ENCODE measurements at regions not wholly inside any gene's neighbourhood (a gene's known extent, or its start where the extent isn't known, plus 50 kb on each side); places are given as distances from the start of the nearest gene placed in this dataset.

DNA sequence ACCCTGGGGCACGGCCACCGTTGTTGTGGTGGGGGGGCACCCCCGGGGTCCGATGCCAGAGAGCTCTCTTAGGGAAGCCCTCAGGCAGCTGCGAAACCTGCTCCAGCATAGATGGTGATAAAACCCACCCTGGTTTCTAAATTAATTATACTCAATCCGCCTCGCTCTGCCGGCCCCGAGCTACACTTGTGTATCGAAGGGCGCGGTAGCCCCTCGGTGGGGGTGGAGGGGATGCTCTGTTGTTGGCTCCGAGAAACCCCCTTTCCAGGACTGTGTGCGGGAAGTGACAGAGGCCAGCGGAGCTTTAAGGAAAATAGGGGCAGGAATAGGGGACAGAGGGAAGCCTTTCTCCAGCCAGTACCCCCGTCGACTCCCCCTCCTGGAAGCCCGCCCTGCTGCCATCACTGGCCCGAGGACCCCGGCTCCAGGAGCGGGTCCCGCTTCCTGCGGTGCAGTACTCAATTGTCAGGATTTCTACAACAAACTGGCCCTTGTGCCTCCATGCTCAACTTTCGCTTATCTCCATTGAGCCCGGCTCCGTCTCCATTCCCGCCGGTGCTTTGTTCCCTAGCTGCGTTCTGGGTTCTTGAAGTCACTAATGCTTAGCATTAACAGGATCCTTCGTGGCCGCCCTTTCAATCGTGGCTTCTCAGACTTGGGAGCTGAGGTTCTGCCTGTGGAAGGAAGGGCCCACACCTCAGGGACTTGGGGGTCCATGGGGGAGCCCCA is 408.2 kb downstream of the BCOR start:
- FAIRE-seq: no peak
- TF ChIP-seq, protein P1, sequence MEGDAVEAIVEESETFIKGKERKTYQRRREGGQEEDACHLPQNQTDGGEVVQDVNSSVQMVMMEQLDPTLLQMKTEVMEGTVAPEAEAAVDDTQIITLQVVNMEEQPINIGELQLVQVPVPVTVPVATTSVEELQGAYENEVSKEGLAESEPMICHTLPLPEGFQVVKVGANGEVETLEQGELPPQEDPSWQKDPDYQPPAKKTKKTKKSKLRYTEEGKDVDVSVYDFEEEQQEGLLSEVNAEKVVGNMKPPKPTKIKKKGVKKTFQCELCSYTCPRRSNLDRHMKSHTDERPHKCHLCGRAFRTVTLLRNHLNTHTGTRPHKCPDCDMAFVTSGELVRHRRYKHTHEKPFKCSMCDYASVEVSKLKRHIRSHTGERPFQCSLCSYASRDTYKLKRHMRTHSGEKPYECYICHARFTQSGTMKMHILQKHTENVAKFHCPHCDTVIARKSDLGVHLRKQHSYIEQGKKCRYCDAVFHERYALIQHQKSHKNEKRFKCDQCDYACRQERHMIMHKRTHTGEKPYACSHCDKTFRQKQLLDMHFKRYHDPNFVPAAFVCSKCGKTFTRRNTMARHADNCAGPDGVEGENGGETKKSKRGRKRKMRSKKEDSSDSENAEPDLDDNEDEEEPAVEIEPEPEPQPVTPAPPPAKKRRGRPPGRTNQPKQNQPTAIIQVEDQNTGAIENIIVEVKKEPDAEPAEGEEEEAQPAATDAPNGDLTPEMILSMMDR (optimal IDR thresholded peaks at IDR 0.05 in 1 of 3, IDR thresholded peaks at IDR 0.05 in 1 of 3, conservative IDR thresholded peaks at IDR 0.05 in 1 of 3; ENCODE audit: extremely low read depth in 1 of 3, insufficient read depth in 2 of 3, low read length in 3 of 3): no peak
- TF ChIP-seq EZH2 (IDR thresholded peaks at IDR 0.05; ENCODE audit: low read length): peak; percentile 43
- H3K9me3 ChIP-seq (ENCODE audit: control insufficient read depth, low read depth, low read length): no peaks in the 10 kb centered on the region
- DNase-seq (ENCODE audit: low read depth, low spot score): no peak
- H3K27ac ChIP-seq (ENCODE audit: control insufficient read depth, insufficient read depth, low read length): no peak overlapping the region
- no peaks in the 10 kb centered on the region for H4K20me1 ChIP-seq (ENCODE audit: control insufficient read depth, extremely low read depth, insufficient read depth, low read length)
- H3K9me1 ChIP-seq (ENCODE audit: control insufficient read depth, extremely low read depth, insufficient read depth, low read length): no peaks in the 10 kb centered on the region
- peak overlapping the region in 2 of 3 experiments; percentile 22 to 29 for H3K4me3 ChIP-seq (ENCODE audit: control insufficient read depth in 2 of 3, extremely low read depth in 1 of 3, insufficient read depth in 2 of 3, low read depth in 1 of 3, low read length in 3 of 3)
- no peak overlapping the region for H3K9ac ChIP-seq (ENCODE audit: control insufficient read depth, extremely low read depth, insufficient read depth, low read length)
- H3K4me1 ChIP-seq (ENCODE audit: control insufficient read depth, extremely low read depth, insufficient read depth, low read length): peaks cover 3% of the 10 kb centered on the region
- no peaks in the 10 kb centered on the region for H3K36me3 ChIP-seq (ENCODE audit: control insufficient read depth in 2 of 2, extremely low read depth in 1 of 2, insufficient read depth in 2 of 2, low read length in 2 of 2)
- H2AFZ ChIP-seq (ENCODE audit: control insufficient read depth, low read length): no peak overlapping the region
- peak overlapping the region; percentile 41 for H3K4me2 ChIP-seq (ENCODE audit: control insufficient read depth, extremely low read depth, insufficient read depth, low read depth, low read length)
- dilution Hi-C loops (cut with MboI; ENCODE audit: extremely low pct_ligation_motif_present, low sequenced_read_pairs): no loop called here
- H3K27me3 ChIP-seq (ENCODE audit: control insufficient read depth, extremely low read depth, insufficient read depth, low read length): peaks cover 23% of the 10 kb centered on the region
- no peaks in the 10 kb centered on the region for H3K79me2 ChIP-seq (ENCODE audit: control insufficient read depth, insufficient read depth, low read length)

- TF ChIP-seq, protein P1 (optimal IDR thresholded peaks at IDR 0.05 in 1 of 3, IDR thresholded peaks at IDR 0.05 in 1 of 3, conservative IDR thresholded peaks at IDR 0.05 in 1 of 3; ENCODE audit: extremely low read depth in 1 of 3, insufficient read depth in 2 of 3, low read length in 3 of 3): no peak
- no peak for TF ChIP-seq EZH2 (IDR thresholded peaks at IDR 0.05; ENCODE audit: low read length)
- Histone ChIP-seq H3K9ac (ENCODE audit: control insufficient read depth, extremely low read depth, insufficient read depth, low read length) (no peak overlapping the region), H3K4me3 (ENCODE audit: control insufficient read depth in 2 of 3, extremely low read depth in 1 of 3, insufficient read depth in 2 of 3, low read depth in 1 of 3, low read length in 3 of 3) (no peak overlapping the region), H2AFZ (ENCODE audit: control insufficient read depth, low read length) (no peak overlapping the region), H3K9me1 (ENCODE audit: control insufficient read depth, extremely low read depth, insufficient read depth, low read length) (no peaks in the 10 kb centered on the region), H3K4me1 (ENCODE audit: control insufficient read depth, extremely low read depth, insufficient read depth, low read length) (peaks cover 3% of the 10 kb centered on the region), H3K79me2 (ENCODE audit: control insufficient read depth, insufficient read depth, low read length) (no peaks in the 10 kb centered on the region), H3K4me2 (ENCODE audit: control insufficient read depth, extremely low read depth, insufficient read depth, low read depth, low read length) (no peak overlapping the region), H3K27ac (ENCODE audit: control insufficient read depth, insufficient read depth, low read length) (no peak overlapping the region), H3K36me3 (ENCODE audit: control insufficient read depth in 2 of 2, extremely low read depth in 1 of 2, insufficient read depth in 2 of 2, low read length in 2 of 2) (no peaks in the 10 kb centered on the region), H3K9me3 (ENCODE audit: control insufficient read depth, low read depth, low read length) (no peaks in the 10 kb centered on the region), H4K20me1 (ENCODE audit: control insufficient read depth, extremely low read depth, insufficient read depth, low read length) (no peaks in the 10 kb centered on the region), H3K27me3 (ENCODE audit: control insufficient read depth, extremely low read depth, insufficient read depth, low read length) (peaks cover 23% of the 10 kb centered on the region)
- DNase-seq (ENCODE audit: low read depth, low spot score) (no peak), FAIRE-seq (no peak)
- dilution Hi-C loops (cut with MboI; ENCODE audit: extremely low pct_ligation_motif_present, low sequenced_read_pairs): no loop called here
Observed at GRCh38 chrX:39690541-39691415, 407.0 kb downstream of the BCOR start.

All from keratinocyte (primary cell).